ENCODE measurements at regions not wholly inside any gene's neighbourhood (a gene's known extent, or its start where the extent isn't known, plus 50 kb on each side); places are given as distances from the start of the nearest gene placed in this dataset.
A peak's percentile ranks its signal among the peaks of the same experiment; 100 is the strongest.
"Not testable (repeated sequence)": the region's sequence is repeated elsewhere in the genome, so short reads cannot be mapped to it uniquely, and the experiment has no call there.

- no peaks in the 10 kb centered on the region for H3K4me1 ChIP-seq (ENCODE audit: control insufficient read depth in 2 of 2, insufficient read depth in 2 of 2, low read length in 2 of 2)
- H3K27ac ChIP-seq (ENCODE audit: low read depth in 2 of 2, low read length in 2 of 2): no peak overlapping the region
- no peak overlapping the region for H3K9ac ChIP-seq (ENCODE audit: low read depth in 1 of 2, low read length in 2 of 2)
- no peaks in the 10 kb centered on the region for H3K36me3 ChIP-seq (ENCODE audit: control insufficient read depth in 2 of 2, insufficient read depth in 2 of 2, low read length in 2 of 2)
- no peak overlapping the region for H3K4me3 ChIP-seq (ENCODE audit: low read length in 2 of 2)
- H3K9me3 ChIP-seq (ENCODE audit: control insufficient read depth in 2 of 2, low read length in 2 of 2): no peaks in the 10 kb centered on the region
- no peaks in the 10 kb centered on the region for H3K27me3 ChIP-seq (ENCODE audit: control insufficient read depth in 2 of 2, insufficient read depth in 2 of 2, low read length in 2 of 2)
Measured at GRCh38 chr5:143968071-143968878, 156.3 kb downstream of the HMHB1 start.

- H3K9me3 ChIP-seq (ENCODE audit: control insufficient read depth in 2 of 2, low read length in 2 of 2): no peaks in the 10 kb centered on the region
- H3K4me3 ChIP-seq (ENCODE audit: low read length in 2 of 2): no peak overlapping the region
Measured at GRCh38 chr5:143970159-143970558, 158.2 kb downstream of the HMHB1 start.

GRCh38 chr5:143972068-143972467 is 160.1 kb downstream of the HMHB1 start:
- Histone ChIP-seq H3K9me3 (ENCODE audit: control insufficient read depth in 2 of 2, low read length in 2 of 2) (no peaks in the 10 kb centered on the region), H3K9ac (ENCODE audit: low read depth in 1 of 2, low read length in 2 of 2) (no peak overlapping the region), H3K27me3 (ENCODE audit: control insufficient read depth in 2 of 2, insufficient read depth in 2 of 2, low read length in 2 of 2) (no peaks in the 10 kb centered on the region), H3K4me3 (ENCODE audit: low read length in 2 of 2) (no peak overlapping the region), H3K4me1 (ENCODE audit: control insufficient read depth in 2 of 2, insufficient read depth in 2 of 2, low read length in 2 of 2) (no peaks in the 10 kb centered on the region), H3K36me3 (ENCODE audit: control insufficient read depth in 2 of 2, insufficient read depth in 2 of 2, low read length in 2 of 2) (no peaks in the 10 kb centered on the region), H3K27ac (ENCODE audit: low read depth in 2 of 2, low read length in 2 of 2) (no peak overlapping the region)

More at GRCh38 chr5:143970159-143970558, 158.2 kb downstream of the HMHB1 start:
- H3K27ac ChIP-seq (ENCODE audit: low read depth in 2 of 2, low read length in 2 of 2): no peak overlapping the region
- no peaks in the 10 kb centered on the region for H3K36me3 ChIP-seq (ENCODE audit: control insufficient read depth in 2 of 2, insufficient read depth in 2 of 2, low read length in 2 of 2)
- H3K27me3 ChIP-seq (ENCODE audit: control insufficient read depth in 2 of 2, insufficient read depth in 2 of 2, low read length in 2 of 2): no peaks in the 10 kb centered on the region
- no peaks in the 10 kb centered on the region for H3K4me1 ChIP-seq (ENCODE audit: control insufficient read depth in 2 of 2, insufficient read depth in 2 of 2, low read length in 2 of 2)
- H3K9ac ChIP-seq (ENCODE audit: low read depth in 1 of 2, low read length in 2 of 2): no peak overlapping the region

- Histone ChIP-seq H3K9ac (ENCODE audit: low read depth in 1 of 2, low read length in 2 of 2) (no peak overlapping the region), H3K36me3 (ENCODE audit: control insufficient read depth in 2 of 2, insufficient read depth in 2 of 2, low read length in 2 of 2) (no peaks in the 10 kb centered on the region), H3K27me3 (ENCODE audit: control insufficient read depth in 2 of 2, insufficient read depth in 2 of 2, low read length in 2 of 2) (no peaks in the 10 kb centered on the region), H3K4me1 (ENCODE audit: control insufficient read depth in 2 of 2, insufficient read depth in 2 of 2, low read length in 2 of 2) (no peaks in the 10 kb centered on the region), H3K4me3 (ENCODE audit: low read length in 2 of 2) (no peak overlapping the region), H3K9me3 (ENCODE audit: control insufficient read depth in 2 of 2, low read length in 2 of 2) (no peaks in the 10 kb centered on the region), H3K27ac (ENCODE audit: low read depth in 2 of 2, low read length in 2 of 2) (no peak overlapping the region)
Measured at GRCh38 chr5:143976055-143976454, 164.1 kb downstream of the HMHB1 start.

DNA sequence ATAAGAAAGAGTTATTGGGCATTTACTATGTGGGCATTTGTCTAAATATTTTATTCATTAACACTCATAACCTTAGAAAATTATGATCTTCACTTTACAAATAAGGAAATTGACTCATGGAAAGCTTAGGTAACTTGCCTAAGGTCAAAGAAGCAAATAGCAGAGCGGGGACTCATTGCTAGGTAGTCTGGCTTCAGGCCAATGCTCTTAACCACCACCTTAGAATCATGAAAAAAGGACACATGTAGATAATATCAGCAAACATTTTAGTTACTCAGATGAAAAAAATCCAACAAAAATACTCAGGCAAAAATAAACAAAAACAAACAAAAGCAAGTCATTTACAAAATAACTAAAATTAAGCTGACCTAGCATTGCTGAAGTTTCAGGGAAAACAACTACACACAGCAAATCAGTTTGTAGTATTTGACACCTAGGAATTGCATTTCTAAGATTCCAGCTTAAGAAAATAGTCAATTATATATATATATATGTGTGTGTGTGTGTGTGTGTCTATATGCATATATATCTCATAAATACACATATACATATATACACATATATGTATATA is 166.0 kb downstream of the HMHB1 start:
- Histone ChIP-seq H3K4me1 (ENCODE audit: control insufficient read depth in 2 of 2, insufficient read depth in 2 of 2, low read length in 2 of 2) (no peaks in the 10 kb centered on the region), H3K27me3 (ENCODE audit: control insufficient read depth in 2 of 2, insufficient read depth in 2 of 2, low read length in 2 of 2) (no peaks in the 10 kb centered on the region), H3K9me3 (ENCODE audit: control insufficient read depth in 2 of 2, low read length in 2 of 2) (no peaks in the 10 kb centered on the region), H3K4me3 (ENCODE audit: low read length in 2 of 2) (no peak overlapping the region), H3K9ac (ENCODE audit: low read depth in 1 of 2, low read length in 2 of 2) (no peak overlapping the region), H3K36me3 (ENCODE audit: control insufficient read depth in 2 of 2, insufficient read depth in 2 of 2, low read length in 2 of 2) (no peaks in the 10 kb centered on the region), H3K27ac (ENCODE audit: low read depth in 2 of 2, low read length in 2 of 2) (no peak overlapping the region)

GRCh38 chr5:143979044-143979690 is 167.2 kb downstream of the HMHB1 start:
- Histone ChIP-seq H3K36me3 (ENCODE audit: control insufficient read depth in 2 of 2, insufficient read depth in 2 of 2, low read length in 2 of 2) (no peaks in the 10 kb centered on the region), H3K4me1 (ENCODE audit: control insufficient read depth in 2 of 2, insufficient read depth in 2 of 2, low read length in 2 of 2) (no peaks in the 10 kb centered on the region), H3K4me3 (ENCODE audit: low read length in 2 of 2) (no peak overlapping the region), H3K27ac (ENCODE audit: low read depth in 2 of 2, low read length in 2 of 2) (no peak overlapping the region), H3K9me3 (ENCODE audit: control insufficient read depth in 2 of 2, low read length in 2 of 2) (no peaks in the 10 kb centered on the region), H3K27me3 (ENCODE audit: control insufficient read depth in 2 of 2, insufficient read depth in 2 of 2, low read length in 2 of 2) (no peaks in the 10 kb centered on the region), H3K9ac (ENCODE audit: low read depth in 1 of 2, low read length in 2 of 2) (no peak overlapping the region)

DNA sequence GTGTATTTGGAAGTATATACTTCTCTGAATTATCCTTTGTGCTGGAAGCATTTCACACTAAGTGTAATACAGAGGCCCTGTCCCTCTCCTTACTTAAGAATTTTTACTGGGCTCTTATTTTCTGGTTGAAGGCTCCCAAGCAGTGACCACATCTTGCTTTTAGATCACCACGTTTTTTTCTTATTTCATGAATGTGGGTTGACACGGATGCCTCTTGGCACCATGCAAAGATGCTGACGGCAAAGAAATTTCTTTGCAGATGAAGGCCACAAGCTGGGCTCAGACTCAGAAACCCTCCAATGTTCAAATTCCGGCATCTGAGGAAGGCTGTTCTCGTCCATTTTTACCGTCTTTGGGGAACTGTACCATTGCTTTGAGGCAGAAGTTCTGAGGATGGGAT is 168.5 kb downstream of the HMHB1 start:
- Histone ChIP-seq H3K27ac (ENCODE audit: low read depth in 2 of 2, low read length in 2 of 2) (no peak overlapping the region), H3K27me3 (ENCODE audit: control insufficient read depth in 2 of 2, insufficient read depth in 2 of 2, low read length in 2 of 2) (no peaks in the 10 kb centered on the region), H3K36me3 (ENCODE audit: control insufficient read depth in 2 of 2, insufficient read depth in 2 of 2, low read length in 2 of 2) (no peaks in the 10 kb centered on the region), H3K9me3 (ENCODE audit: control insufficient read depth in 2 of 2, low read length in 2 of 2) (no peaks in the 10 kb centered on the region), H3K4me1 (ENCODE audit: control insufficient read depth in 2 of 2, insufficient read depth in 2 of 2, low read length in 2 of 2) (no peaks in the 10 kb centered on the region), H3K4me3 (ENCODE audit: low read length in 2 of 2) (no peak overlapping the region), H3K9ac (ENCODE audit: low read depth in 1 of 2, low read length in 2 of 2) (no peak overlapping the region)

DNA sequence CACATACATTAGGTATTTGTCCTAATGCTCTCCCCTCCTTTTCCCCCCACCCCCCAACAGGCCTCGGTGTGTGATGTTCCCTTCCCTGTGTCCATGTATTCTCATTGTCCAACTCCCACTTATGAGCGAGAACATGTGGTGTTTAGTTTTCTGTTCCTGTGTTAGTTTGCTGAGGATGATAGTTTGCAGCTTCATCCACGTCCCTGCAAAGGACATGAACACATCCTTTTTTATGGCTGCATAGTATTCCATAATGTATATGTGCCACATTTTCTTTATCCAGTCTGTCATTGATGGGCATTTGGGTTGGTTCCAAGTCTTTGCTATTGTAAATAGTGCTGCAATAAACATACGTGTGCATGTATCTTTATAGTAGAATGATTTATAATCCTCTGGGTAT is 171.0 kb downstream of the HMHB1 start:
- not testable (repeated sequence) for H3K9ac ChIP-seq (ENCODE audit: low read depth in 1 of 2, low read length in 2 of 2); H3K27me3 ChIP-seq (ENCODE audit: control insufficient read depth in 2 of 2, insufficient read depth in 2 of 2, low read length in 2 of 2); H3K4me1 ChIP-seq (ENCODE audit: control insufficient read depth in 2 of 2, insufficient read depth in 2 of 2, low read length in 2 of 2); H3K27ac ChIP-seq (ENCODE audit: low read depth in 2 of 2, low read length in 2 of 2); H3K36me3 ChIP-seq (ENCODE audit: control insufficient read depth in 2 of 2, insufficient read depth in 2 of 2, low read length in 2 of 2); H3K4me3 ChIP-seq (ENCODE audit: low read length in 2 of 2); H3K9me3 ChIP-seq (ENCODE audit: control insufficient read depth in 2 of 2, low read length in 2 of 2)

DNA sequence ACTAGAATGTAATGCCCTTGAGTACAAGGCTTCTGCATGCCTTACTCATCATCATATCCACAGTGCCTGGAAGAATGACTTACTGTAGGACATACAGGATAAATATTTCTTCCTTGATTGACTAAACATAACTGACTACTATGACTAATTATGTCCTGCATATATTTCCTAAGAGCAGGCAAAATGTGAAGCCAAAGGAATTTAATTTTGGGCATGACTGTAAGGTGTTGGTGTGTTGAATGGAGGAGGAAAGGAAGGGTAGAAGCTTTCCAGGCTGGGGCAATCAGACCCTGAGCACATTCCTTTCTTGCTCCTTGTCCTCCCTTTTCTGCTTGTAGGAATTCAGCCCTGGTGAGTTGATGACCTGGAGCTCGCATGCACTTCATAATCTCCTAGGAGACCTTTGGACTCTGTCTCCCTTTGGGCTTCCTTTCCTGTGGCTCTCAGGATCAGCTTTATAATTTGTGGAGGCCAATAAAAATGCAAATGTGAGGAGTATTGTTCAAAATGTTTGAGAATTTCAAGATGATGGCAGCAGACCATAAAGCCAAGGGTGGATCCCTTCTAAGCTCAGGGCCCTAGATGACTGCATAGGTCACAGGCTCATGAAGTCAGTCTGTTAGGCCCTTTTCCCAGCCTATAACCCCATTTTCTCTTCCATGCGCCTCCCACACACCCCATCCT is 174.0 kb downstream of the HMHB1 start:
- Histone ChIP-seq H3K9ac (ENCODE audit: low read depth in 1 of 2, low read length in 2 of 2) (no peak overlapping the region), H3K36me3 (ENCODE audit: control insufficient read depth in 2 of 2, insufficient read depth in 2 of 2, low read length in 2 of 2) (no peaks in the 10 kb centered on the region), H3K27me3 (ENCODE audit: control insufficient read depth in 2 of 2, insufficient read depth in 2 of 2, low read length in 2 of 2) (no peaks in the 10 kb centered on the region), H3K4me3 (ENCODE audit: low read length in 2 of 2) (peak overlapping the region in 1 of 2 donors; percentile 20), H3K27ac (ENCODE audit: low read depth in 2 of 2, low read length in 2 of 2) (no peak overlapping the region), H3K9me3 (ENCODE audit: control insufficient read depth in 2 of 2, low read length in 2 of 2) (no peaks in the 10 kb centered on the region), H3K4me1 (ENCODE audit: control insufficient read depth in 2 of 2, insufficient read depth in 2 of 2, low read length in 2 of 2) (no peaks in the 10 kb centered on the region)
